DMS53 treated with DMSO at 0.1 percent for 48 hours (cell line): ENCODE measurements at regions not wholly inside any gene's neighbourhood (a gene's known extent, or its start where the extent isn't known, plus 50 kb on each side); places are given as distances from the start of the nearest gene placed in this dataset.
A peak's percentile ranks its signal among the peaks of the same experiment; 100 is the strongest.

ENCODE experiments used
- DNase-seq: peaks from one replicate; lab custom pipeline; 2025; ENCODE audit not compliant: unreplicated experiment; lab: John Stamatoyannopoulos, UW

DNA sequence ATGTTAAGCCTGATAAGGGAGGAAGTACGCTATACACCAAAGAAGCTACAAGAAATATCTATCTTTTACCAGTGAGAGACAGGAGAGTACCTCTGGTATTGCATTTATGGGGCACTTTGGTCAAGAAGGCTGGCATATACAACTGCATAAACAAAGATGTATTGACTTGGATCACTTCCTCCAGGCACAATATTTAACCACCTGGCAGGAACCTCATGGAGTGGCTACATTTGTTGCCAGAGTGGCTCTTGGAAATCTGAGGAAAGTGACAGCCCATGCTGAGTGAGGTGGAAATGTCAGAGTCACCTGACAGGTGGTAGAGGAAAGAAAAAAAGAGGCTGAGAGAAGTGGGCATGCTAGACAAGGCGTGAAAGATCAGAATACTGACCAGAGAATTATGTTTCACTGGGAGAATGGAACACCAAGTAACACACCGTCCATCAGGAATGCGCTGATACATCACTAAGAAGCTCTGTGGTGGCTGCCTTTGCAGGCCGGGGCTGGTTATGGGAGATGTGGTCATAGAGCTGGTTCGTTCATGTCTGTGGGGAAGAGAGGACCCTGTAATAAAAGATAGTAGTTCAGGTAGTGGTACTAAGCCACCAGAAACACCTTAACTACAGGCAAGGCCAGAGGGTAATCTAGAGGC is 61.4 kb upstream of the UFL1 start:
- DNase-seq, result peak; percentile 83

DNA sequence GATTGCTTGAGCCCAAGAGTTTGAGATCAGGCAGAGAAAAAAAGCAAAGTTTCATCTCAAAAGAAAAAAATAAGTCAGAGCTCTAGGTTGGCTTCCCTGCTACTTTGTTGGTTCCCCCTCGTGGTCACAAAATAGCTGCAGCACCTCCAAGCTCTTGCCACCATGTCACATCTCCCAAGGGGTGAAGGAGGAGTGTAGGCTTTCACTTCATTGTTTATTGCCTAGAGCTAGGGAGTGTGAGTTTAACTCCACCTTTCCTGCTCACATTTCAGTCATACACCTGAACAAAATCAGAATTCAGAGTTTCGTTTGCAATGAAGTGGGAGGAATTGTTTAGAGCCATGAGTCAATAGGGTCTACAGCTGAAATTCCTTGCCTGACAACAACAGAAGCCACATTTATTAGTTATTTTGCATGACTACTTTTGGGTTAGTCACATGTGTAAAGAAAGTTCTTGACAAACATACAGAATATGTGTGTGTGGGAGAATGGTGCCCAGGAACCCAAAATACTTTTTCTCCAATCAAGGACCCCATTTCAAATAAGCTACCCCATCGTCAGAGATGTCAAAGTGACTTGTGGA is 56.2 kb upstream of the UFL1 start:
- DNase-seq, result no peak

DNA sequence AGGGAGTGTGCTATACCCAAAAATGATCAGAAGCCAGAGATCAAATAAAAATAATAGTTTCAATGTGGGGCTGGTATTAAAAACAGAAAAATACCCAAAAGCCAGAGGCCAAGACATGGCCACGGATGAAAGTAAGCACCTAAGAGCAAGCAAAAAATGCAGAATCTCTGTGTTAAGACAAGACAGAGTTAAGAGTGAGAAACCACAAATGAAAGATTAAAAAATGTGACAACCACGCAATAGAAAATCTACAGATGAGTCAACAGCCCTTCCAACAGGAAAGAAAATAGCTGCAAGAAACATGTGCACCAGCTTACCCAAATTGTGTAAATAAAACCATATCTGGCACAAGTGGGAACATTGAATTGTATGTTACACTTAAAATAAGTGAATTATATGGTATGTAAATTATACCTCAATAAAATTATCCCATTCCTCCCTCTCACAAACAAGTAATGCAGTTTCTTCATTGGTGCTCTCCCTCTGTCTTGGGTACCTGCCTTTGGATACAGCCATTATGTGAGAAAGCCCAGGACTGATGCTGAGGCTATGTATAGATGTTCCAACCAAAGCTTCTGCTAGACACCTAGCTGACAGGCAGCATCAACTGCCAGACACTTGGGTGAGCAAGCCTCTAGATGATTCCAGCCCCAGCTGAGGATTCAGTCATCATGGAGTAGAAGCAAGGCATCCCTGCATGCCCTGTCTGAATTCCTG is 55.3 kb upstream of the UFL1 start:
- no peak for DNase-seq

DNA sequence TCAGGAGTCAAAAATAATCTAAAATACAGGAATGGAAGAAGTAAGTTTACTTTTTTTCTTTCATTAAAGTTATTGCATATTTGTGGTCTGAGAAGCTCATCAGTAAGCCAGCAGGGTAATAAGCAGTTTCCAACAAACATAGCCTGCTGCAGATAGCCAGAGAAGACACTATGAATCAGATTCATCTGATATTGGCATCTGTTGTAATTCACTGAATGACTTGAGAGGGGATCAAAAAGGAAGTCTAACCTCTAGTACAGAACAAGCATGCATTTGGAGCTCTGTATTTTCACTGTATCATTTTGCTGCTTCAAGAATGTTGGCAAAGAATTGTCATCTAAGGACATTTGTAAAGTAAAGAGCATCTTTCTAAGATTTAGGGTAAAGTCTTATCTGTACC is 53.8 kb upstream of the UFL1 start:
- no peak for DNase-seq

DNA sequence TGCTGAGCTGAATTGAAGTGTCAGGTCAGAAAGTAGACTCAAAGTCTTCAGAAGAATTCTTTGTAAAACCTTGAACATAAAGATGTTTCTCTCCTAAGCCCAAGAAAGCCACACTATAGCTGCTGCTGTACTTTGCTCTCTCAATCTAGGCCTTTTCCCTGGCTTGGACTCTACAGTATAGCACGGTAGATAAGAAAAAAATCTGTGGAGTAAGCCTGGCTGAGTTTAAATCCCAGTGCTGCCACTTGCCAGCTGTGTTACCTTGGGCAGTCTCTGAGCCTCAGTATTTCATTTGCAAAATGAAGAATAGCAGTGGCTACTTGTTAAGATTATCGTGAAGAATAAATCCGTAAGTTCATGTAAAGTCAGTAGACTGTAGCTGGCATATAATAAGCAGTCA is 53.3 kb upstream of the UFL1 start:
- DNase-seq, result no peak

DNA sequence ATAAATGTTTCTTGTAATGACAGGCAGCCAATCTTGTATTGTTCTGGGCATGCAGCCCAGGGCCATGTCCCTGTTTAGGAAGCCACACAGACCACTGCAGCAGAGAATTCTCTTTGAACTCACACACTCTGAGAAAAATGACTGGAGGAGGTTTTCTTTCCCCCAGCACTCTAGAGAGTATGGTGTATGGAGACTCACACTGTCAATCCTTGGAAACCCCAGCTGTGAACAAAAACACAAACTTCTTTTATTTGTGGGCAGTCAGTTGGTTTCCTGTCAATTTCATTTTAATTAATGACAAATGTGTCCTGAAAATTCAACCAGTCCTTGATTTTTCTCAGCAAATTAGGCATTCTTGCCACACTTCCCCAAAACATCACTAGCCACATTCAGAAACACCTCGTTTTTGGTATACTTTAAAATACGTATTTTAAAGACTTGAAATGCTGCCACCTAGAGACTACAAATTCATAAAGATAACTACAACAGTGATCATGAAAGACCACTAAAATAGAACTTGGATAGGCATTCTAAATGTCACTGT is 52.9 kb upstream of the UFL1 start:
- peak; percentile 20 for DNase-seq

DNA sequence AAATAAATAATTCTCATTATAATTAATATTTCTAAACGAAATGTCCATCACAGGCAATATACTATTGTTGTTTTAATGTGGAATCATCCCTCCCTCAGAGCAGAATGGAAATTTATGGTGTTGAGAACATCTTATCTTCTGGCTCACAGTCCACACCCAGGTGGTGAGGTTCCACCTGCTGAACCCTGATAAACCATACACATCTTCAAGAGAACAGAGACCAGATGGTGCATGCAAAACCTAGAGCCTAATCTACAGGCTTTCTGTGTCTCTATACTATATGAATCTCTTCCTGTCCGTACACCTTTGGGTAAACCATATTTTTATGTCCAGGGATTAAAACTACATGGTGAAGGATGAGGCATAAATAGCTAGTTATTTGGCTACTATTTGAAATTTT is 52.3 kb upstream of the UFL1 start:
- DNase-seq, result no peak

DNA sequence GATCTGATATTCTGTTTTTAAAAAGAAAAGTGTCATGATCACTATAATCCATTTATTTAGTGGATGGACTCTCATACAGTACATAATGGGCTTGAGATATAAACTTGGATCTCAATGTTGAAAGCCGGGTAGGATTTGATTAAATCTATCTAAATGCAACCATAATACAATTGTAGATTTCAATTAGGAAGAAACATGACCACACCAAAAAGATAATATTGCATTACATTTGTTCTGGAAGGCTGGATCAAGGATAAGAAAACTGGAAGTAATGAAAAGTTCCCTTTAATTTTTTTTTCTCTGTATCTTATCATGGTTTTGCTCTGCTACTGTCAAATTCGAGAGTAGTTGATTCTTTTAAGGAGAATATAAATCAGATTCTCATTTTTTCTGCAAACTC is 51.3 kb upstream of the UFL1 start:
- no peak for DNase-seq
